ENCODE measurements at regions not wholly inside any gene's neighbourhood (a gene's known extent, or its start where the extent isn't known, plus 50 kb on each side); places are given as distances from the start of the nearest gene placed in this dataset.

- Histone ChIP-seq H3K4me3 (no peak overlapping the region), H3K27ac (no peak overlapping the region)
- TF ChIP-seq CTCF (IDR thresholded peaks at IDR 0.05) = no peak
- no peak for DNase-seq (ENCODE audit: low spot score)
Observed at GRCh38 chr6:14682812-14683211, 563.1 kb upstream of the JARID2 start.

GRCh38 chr6:14689639-14690038 is 556.2 kb upstream of the JARID2 start:
- no peak overlapping the region for H3K4me3 ChIP-seq
- no peak for TF ChIP-seq CTCF (IDR thresholded peaks at IDR 0.05)
- no peak for DNase-seq (ENCODE audit: low spot score)
- H3K27ac ChIP-seq = no peak overlapping the region

- no peak for TF ChIP-seq CTCF (IDR thresholded peaks at IDR 0.05)
- H3K4me3 ChIP-seq = no peak overlapping the region
Observed at GRCh38 chr6:14690120-14691056, 555.5 kb upstream of the JARID2 start.

GRCh38 chr6:14692208-14692607 is 553.7 kb upstream of the JARID2 start:
- no peak for TF ChIP-seq CTCF (IDR thresholded peaks at IDR 0.05)
- no peak overlapping the region for H3K4me3 ChIP-seq
- no peak for DNase-seq (ENCODE audit: low spot score)
- no peak overlapping the region for H3K27ac ChIP-seq

More at GRCh38 chr6:14690120-14691056, 555.5 kb upstream of the JARID2 start:
- no peak overlapping the region for H3K27ac ChIP-seq
- DNase-seq (ENCODE audit: low spot score) = no peak

- no peak for DNase-seq (ENCODE audit: low spot score)
- no peak overlapping the region for H3K27ac ChIP-seq
- no peak for TF ChIP-seq CTCF (IDR thresholded peaks at IDR 0.05)
- no peak overlapping the region for H3K4me3 ChIP-seq
Observed at GRCh38 chr6:14693301-14694192, 552.3 kb upstream of the JARID2 start.

- DNase-seq (ENCODE audit: low spot score) = no peak
- Histone ChIP-seq H3K27ac (no peak overlapping the region), H3K4me3 (no peak overlapping the region)
- TF ChIP-seq CTCF (IDR thresholded peaks at IDR 0.05) = no peak
Observed at GRCh38 chr6:14694308-14694707, 551.6 kb upstream of the JARID2 start.

All from coronary artery (tissue), 2 donors.